Loucy (cell line): ENCODE measurements at regions not wholly inside any gene's neighbourhood (a gene's known extent, or its start where the extent isn't known, plus 50 kb on each side); places are given as distances from the start of the nearest gene placed in this dataset.

ENCODE experiments used
- EZH2phosphoT487 ChIP-seq: fragments of 200-600 bp; IDR thresholded peaks from 2 replicates; pipeline ENCODE4 v1.6.1; 2018; ENCODE audit warnings: antibody characterized with exemption, mild to moderate bottlenecking, moderate library complexity, borderline replicate concordance
- TF ChIP-seq, protein P1 (sequence below): fragments of 200-600 bp; sonication (generic); conservative IDR thresholded peaks from 2 replicates; pipeline ENCODE4 v1.5.1; 2014; ENCODE audit warnings: mild to moderate bottlenecking, antibody characterized with exemption, low read length

DNA sequence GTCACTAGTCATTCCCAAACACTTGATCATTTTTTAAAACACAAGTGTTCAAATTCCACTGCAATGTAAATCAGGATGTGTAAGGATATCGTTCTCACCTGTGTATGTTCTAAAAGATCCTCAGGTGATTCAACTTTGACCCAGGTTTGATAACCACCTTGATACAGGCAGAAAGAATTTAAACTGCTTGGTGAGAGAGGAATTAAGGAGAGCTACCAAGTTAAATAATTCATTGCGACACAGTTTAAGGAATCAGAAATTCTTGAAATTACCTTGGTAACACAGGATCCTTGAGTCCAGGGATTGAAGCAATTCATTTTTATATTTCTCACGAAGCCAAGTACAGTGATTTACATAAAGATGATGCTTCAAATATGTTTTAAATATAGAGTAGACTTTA is 80.7 kb upstream of the EHBP1 start:
- TF ChIP-seq, protein P1, sequence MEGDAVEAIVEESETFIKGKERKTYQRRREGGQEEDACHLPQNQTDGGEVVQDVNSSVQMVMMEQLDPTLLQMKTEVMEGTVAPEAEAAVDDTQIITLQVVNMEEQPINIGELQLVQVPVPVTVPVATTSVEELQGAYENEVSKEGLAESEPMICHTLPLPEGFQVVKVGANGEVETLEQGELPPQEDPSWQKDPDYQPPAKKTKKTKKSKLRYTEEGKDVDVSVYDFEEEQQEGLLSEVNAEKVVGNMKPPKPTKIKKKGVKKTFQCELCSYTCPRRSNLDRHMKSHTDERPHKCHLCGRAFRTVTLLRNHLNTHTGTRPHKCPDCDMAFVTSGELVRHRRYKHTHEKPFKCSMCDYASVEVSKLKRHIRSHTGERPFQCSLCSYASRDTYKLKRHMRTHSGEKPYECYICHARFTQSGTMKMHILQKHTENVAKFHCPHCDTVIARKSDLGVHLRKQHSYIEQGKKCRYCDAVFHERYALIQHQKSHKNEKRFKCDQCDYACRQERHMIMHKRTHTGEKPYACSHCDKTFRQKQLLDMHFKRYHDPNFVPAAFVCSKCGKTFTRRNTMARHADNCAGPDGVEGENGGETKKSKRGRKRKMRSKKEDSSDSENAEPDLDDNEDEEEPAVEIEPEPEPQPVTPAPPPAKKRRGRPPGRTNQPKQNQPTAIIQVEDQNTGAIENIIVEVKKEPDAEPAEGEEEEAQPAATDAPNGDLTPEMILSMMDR = no peak
- TF ChIP-seq EZH2phosphoT487 = no peak
